Activated CD8-positive, alpha-beta memory T cell treated with anti-CD3 and anti-CD28 coated beads, Interleukin-2, amount 50 U/mL, for 48 hours (primary cell): ENCODE measurements at regions not wholly inside any gene's neighbourhood (a gene's known extent, or its start where the extent isn't known, plus 50 kb on each side); places are given as distances from the start of the nearest gene placed in this dataset.

Experiments used
- DNase-seq: peaks from one replicate; pipeline ENCODE4 v3.0.0-alpha.2; 2020

DNA sequence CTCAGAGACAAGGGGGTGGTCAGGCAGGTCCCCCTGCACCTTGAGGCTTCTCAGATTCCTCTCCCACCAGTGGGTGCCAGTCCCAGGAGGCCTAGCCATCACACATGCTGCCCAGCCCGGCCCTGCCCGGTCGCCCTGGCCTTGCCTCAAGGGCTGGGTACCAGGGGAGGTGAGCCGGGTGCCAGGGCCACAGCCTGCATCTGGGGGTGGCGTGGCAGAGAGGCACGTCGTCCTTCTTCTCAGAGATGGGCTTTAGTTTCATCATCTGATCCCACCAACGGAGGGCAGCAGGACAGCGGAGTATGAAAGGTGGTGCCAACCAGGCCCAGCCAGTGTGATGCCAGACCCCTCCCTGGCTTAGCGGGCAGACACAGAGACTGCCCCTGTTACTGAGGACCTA lies 161.7 kb downstream of the TFCP2L1 start:
- DNase-seq = no peak

DNA sequence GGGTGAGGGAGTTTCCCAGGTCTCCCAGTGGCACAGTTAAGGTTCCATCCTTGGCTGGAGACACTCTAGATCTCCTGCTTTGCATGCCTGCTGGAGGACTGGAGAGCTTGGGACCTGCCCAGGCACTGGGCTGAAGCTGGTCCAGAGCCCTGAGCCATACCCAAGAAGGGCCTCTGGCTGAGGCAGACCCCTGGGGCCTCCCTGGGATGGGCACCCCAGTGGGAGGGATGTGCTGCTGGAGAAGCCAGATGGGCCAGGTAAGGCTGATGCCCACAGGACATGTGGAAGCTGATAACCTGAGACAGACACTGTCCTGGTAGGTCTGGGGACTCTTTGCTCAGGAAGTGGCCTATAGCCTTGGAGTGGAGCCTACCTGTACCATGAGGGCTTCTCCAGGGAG lies 160.7 kb downstream of the TFCP2L1 start:
- DNase-seq = no peak

DNA sequence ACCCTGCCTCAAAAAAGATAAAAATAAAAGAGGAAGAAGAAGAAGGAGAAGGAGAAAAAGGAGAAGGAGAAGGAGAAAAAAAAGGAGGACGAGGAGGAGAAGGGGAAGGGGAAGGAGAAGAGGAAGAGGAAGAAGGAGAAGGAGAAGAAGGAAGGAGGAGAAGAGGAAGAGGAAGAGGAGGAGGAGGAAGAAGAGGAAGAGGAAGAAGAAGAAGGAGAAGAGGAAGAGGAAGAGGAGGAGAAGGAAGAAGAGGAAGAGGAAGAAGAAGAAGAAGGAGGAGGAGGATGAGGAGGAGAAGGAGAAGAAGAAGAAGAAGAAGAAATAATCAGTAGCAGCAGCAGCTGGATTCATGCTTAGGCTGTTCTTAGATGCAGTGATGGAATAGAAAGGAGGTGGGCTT lies 159.7 kb downstream of the TFCP2L1 start:
- DNase-seq = no peak

DNA sequence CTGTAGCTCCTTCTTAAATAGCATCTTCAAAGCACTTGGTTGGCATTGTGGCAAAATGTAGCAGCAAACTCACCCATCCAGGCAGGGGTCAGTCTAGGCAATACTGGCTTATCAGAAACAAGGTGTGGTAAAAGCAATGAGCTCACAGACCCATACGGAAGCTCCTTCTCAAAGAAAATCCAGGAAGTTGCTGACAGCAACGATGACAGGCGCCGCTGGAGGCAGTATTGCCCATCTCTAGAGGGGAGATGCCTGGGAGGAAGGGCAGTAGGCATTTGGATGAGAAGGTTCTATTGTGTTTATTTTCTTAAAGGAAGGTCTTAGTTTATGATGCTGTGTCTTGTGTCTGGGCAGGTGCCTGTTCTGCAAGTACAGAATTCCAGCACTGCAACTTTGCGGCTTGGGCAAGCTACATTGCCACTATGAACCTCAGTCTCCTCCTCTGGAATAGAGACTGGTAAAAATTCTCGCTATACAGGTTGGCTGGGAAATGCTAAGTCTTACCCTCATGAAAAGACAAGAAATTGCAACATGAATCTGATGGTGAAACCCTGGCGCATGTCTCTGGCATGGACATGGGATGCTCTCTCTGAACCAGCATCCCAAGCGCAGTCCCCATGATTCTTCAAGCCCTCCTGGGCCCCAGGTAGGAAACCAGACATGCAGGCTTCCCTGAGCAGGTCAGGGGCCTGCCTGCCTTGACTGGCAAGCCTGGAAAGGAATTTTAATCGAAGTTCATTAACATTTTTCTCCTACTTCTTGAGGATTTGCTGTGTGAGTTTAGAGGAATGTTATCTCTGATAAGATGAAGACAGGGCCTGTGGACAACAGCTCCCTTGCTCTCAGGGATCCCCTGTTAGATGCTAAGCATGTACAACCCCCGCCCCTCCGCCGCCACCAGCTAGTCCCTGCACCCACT lies 156.0 kb downstream of the TFCP2L1 start:
- DNase-seq = no peak

DNA sequence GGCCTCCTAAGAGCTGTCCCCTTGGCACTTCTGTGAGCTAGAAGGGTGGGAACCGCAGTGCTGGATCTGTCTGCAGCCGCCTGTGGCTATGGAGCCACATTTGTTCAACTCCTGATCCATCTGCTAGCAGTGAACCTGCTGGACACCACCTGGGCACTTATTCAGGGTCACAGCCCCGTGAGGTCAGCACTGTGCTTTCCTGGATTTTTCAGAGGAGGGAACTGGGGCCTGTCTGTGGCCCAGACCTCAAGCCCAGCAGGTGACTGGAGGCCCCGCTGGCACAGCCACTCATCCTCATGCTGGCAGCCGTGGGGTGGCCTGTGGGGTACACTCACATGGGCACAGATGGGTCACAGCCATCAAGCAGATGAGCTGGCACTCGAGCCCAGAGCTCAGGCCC lies 155.3 kb downstream of the TFCP2L1 start:
- no peak for DNase-seq

DNA sequence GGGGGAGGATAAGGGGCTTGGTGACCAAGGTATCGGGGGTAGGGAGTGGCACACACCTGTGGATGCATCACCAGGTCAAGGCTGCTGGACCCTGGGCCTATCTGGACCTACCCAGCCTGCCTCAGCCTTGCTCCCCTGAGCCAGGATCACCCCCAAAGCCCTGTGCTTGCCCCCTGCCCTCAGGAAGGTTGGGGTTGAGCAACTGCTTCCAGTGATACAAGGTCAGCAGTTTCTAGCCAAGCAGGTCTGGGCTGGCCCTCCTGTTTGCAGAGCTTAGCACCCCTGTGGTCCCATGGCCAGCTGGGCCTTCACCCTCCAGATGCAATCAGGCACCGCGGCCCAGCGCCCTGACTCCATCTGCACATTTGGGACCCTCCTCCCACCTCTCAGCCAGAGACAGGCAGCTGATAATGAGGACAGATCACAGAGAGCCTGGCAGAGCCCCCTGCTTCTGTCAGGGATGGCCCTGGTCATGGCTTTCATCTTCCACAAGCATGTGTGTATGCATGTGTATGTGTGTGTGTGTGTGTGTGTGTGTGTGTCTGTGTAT lies 154.6 kb downstream of the TFCP2L1 start:
- DNase-seq = no peak

DNA sequence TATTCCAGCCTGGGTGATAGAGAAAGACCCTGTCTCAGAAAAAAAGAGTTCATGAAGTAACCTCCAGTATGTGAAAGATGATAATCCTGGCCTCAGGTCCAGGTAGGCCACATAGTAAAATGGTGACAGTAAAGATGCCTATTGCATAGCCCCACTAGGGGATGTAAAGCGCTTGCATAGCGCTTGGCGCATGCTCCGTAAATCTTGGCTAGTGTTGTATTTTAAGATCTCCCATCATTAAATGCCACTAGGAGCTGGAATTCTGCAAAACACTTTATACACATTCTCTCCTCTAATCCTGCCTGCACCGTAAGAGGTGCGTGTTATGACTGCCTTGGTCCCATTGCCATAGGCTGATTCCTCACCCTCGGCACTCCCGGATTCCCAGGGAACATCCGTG lies 153.6 kb downstream of the TFCP2L1 start:
- no peak for DNase-seq

DNA sequence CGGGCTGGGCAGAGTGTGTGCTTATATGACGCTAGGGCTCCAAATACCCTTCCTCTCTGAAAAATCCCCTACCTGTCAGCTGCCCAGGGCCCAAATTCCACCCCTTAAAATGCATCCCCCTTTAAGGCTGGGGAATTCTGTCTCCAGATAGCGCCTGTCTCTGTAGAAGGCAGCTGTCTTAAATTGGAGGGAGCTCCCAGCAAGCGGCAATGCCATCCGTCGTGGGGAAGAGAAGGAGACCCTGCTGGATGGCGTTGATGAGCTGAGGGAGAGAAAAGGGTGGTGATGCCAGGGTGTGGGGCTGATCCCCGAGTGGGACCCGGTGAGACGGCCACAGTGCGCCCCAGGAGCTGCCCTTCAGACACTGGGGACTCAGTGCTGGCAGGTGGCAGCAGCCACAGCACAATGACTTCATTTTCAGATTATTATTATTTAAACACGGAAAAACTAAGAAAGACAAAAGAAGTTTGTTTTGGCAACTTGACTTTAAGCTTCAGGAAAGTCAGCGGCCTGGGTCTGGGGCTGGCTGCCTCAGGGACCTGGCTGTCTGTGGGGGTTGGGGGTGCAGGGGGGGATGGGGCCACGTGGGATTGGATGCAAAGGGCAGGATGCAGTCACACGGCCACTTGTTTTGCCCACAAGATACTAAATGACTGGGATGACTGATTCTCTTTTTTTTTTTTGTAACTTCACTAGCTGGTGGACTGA lies 152.8 kb downstream of the TFCP2L1 start:
- DNase-seq = no peak

DNA sequence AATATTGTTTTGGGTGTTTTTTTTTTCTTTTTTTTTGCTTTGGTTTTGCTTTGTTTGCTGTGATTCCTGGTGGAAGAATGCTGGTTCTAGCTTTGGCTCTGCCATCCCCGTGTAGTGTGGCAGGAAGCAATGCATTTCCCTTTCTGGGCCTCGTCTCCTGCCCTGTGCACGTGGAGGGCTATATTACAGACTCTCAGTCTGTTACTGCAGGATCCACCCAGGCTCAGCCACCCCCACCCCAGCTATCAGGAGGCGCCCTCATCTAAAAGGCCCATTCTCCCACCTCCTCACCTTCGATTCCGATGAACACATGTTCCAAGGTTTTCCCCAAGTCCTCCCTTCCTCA lies 152.3 kb downstream of the TFCP2L1 start:
- no peak for DNase-seq

DNA sequence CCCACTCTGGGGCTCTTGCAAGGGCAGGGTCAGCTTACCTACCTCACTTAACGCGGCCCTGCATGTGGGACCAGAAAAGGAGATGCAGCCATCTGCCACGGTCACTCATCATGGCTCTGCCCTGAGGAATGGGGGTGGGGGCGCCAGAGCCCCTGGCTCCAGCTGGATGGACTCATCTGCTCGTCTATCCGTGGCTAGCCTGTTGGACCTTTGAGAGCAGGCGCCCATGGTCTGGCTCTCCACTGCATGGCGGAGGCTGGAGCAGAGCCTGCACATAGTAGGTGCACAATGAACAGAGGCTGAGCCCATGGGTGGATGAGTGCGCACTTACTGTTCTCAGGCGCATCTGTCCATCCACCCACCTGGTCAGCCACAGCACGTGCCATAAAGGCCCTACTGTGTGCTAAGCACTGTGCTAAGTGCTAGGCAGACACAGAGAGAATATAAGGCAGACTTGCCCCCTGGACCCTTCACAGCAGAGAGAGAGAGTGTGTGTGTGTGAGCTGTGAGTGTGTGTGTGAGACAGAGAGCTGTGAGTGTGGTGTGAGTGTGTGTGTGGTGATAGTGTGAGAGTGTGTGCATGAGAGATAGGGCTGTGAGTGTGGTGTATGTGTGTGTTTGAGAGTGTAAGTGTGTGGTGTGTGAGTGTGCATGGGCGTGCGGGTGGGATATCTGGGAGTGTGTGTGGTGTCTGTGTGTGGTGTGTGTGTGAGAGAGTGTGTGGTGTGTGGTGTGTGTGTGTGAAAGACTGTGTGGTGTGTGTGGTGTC lies 151.3 kb downstream of the TFCP2L1 start:
- DNase-seq = no peak

DNA sequence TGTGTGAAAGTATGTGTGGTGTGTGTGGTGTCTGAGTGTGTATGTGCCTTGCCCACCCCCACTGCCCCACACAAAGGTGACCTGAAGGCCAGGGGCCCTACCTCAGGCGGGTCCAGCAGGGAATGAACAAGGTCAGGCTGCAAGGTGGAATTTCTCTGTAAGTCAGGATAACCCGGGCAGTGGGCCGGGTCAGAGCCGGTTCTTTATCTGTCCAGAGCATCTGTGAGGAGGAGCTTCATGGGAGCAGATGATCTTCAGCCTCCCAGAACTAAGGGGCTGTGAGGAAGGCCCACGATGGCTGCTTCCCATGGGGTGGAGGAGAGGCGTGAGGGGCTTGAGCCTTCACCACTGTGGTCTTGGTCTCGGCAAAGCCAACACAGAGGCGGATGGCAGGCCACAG lies 150.3 kb downstream of the TFCP2L1 start:
- no peak for DNase-seq

DNA sequence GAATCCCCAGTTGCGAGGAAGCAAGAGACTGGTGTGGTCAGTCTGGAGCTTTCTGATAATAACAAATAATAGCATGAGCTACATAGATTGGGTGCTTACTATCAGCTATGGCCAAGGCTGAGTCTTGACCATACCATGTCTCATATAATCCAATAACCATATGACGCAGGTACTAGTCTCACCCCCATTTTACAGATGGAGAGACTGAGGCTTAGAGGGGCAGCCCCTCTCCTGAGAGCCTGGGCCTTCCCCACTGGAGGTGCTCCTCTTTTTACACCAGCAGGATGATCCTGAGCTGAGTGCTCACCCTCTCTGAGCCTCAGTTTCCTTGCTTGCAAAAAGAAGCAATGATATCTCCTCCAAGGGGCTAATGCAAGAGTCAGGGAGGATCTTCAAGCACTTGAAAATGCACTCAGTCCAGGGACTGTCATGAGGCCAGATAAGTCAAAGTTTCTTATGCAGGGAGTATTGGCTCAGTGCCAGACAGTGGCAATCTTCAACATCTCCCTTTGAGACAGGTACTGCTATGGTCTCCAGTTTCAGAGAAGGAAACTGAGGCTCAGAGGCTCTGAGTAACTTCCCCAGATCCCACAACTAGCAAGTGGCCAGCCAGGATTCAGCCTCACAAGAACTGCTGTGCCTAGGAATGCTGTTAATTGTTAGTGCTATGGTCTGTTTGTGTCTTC lies 149.7 kb downstream of the TFCP2L1 start:
- DNase-seq = no peak

DNA sequence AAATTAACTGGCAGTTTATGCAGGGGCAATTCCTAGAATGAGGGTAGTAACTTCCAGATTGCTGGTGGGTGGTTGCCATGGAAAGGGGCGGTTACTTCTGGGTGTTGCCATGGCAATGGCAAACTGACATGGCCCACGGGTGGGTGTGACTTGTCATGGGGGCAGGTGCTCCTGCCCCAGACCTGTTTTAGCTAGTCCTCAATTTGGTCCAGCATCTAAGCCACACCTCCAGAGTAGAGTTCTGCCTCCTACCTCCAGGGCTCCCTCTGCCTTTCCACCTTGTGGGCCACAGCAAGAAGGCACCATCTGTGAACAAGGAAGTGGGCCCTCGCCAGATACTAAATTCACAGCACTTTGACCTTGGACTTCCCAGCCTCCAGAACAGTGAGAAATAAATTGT lies 148.7 kb downstream of the TFCP2L1 start:
- DNase-seq = no peak

DNA sequence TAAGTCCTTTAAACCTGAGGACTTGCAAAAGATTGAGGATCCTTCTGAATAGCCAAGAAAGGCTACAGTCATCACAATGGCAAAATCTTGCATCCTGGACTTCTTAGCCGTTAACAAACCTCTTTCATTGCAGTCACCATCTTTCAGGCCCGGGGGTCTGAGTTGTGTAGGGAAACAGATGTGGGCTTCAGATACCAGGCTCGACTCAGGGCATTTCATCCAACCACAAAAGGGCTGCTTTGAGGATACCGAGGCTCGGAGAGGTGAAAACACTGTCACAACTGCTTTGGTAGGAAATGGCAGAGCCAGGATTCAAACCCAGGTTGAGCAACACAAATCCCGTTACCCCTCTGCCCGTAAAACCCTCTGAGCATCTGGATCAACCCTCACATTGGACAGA lies 147.4 kb downstream of the TFCP2L1 start:
- DNase-seq = no peak

DNA sequence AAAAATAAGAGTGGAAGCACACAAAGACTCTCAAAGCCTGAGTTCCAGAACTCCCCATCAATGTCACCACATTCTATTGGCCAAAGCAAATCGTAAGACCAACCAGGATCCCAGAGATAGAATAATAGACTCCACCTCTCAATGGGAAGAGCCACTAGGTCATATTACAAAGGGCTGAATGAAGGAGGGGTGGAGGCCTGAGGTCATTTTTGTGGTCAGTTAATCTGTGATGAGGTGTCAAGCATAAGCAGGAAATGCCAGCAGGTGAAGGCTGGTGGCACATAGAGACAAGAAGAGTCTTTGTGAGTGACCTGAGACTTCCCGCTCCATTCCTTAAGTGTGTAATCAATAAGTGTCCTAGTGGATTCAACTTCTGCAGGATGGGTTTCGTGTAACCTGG lies 144.3 kb downstream of the TFCP2L1 start:
- no peak for DNase-seq

DNA sequence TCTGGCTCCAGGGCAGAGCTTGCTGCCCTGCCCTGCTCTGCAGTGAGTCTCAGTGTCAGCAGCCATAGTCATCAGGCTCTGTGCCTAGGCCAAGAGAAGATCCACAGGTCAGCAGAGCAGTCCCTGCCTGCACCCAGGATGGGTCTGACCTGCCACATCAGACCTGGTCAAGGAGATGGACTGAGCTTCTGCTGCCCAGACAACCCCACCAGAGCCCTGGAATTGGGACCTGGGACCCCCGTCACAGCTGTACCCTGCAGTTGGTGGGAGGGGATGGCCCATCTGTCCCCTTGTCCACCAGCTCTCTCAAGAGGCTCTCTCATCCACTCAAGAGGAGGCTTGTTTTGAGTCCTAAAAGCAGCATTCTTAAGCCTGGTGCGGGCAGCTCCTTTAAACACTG lies 142.6 kb downstream of the TFCP2L1 start:
- DNase-seq = no peak

DNA sequence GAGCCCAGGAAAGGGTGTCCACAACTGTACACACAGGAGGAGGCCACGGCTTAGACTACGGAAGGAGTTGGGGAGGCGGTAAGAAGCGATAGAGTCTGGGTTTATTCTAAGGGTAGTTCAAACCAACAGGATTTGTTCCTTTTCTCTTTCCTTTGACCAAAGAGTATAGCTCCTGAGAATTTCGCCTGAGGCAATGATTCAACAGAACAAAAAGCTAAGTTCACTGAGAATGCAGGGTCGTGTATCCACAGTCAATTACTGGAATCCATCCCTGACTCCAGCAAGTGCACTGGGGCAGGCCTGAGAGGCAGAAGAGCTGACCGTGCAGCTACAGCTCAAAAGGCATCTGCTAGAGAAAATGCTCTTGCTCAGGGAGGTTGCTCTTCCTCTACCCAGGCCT lies 140.9 kb downstream of the TFCP2L1 start:
- no peak for DNase-seq

DNA sequence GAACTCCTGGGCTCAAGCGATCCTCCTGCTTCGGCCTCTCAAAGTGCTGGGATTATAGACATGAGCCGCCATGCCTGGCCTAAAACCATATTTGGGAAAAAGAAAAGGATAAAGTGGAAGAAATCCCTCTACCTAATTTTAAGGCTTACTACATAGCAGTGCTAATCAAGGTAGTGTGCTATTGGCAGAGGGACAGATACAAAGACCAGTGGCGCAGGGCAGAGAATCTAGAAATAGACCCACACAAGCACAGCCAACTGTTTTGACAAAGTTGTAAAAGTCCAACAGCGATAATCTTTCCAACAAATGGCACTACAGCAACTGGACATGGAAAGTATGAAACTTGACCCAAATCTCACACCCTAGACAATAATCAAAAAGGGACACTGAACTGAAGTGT lies 138.4 kb downstream of the TFCP2L1 start:
- DNase-seq = no peak

DNA sequence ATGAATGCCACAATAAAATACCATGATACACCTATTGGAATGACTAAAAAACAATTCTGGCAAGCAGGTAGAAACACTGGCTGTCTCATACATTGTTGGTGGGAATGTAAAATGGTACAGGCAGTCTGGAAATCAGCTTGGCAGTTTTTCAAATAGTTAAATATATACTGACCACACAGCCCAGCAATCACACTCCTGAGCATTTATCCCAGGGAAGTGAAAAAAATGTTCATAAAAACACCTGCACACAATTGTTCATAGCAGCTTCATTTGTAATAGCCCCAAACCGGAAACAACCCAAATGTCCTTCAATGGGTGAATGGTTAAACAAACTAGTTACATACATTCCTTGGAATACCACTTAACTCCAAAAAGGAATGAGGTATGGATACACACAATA lies 137.2 kb downstream of the TFCP2L1 start:
- DNase-seq = no peak

DNA sequence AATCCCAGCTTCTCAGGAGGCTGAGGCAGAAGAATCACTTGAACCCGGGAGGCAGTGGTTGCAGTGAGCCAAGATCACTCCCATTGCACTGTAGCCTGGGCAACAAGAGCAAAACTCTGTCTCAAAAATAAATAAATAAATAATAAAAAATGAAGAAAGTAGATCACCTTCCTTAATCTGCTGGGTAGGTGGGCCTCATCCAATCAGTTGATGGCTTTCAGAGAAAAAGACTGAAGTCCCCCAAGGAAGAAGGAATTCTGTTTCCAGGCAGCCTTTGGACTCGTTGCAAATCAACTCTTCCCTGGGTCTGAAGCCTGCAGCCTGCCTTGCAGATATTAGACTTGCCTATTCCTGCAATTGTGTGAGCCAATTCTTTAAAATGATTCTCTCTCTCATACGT lies 136.5 kb downstream of the TFCP2L1 start:
- DNase-seq = no peak

DNA sequence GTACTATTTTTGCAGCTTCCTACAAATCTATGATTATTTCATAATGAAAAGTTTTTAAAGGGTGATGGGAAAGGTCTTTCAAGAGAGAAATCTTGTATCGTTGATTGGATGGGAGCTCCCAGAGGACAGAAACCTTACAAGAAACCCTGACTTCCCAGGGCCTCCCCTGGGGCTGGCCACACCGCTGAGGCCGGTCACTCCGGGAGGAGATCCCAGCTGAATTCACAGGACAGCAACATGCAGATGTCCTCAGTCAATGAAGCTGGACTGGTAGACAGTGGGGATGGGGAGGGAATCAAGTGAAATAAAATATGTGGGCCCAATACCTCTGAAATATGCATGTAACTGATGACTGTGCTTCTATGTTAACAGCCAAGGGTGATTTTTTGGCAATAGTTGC lies 135.6 kb downstream of the TFCP2L1 start:
- DNase-seq = no peak

DNA sequence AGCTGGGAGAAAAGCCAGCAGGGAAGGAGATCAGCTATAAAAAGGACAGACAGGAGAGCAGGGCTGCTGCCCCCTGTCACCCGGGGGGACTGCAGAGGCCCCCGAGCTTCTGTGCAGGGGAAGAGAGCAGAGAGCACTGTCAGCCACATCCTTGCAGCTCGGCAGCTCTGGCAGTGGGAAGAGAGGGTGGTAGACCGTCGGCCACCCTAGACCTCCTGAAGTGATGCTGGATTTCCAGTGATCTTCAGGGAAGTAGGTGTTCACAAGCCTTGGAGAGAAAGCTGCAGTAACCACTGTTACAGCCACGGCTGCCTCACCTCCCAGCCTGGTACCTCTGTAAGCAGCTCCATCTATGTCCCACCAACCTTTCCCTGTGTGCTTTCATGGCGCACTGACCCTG lies 134.9 kb downstream of the TFCP2L1 start:
- no peak for DNase-seq

DNA sequence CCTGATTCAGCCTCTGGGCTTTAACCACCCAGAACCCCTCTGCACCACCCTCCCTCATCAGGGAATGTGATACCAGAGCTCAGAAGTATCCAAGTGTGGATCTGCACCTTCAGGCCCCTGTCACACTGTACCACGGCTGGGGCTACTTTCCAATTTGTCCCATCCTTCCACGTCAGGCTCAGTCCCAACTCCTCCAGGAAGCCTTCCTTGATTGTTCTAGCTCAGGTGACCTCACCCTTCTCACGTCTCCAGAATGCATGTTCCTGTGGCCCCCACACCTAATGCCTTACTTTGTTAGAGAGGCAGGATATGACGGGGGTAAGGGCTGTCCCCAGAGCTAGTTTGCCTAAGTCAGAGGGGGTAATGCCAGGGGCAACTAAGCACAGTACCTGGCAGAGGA lies 134.3 kb downstream of the TFCP2L1 start:
- DNase-seq = no peak
